Activated naive CD8-positive, alpha-beta T cell treated with anti-CD3 and anti-CD28 coated beads, Interleukin-2, amount 10 ng/mL, durations not matched to agents 7 days and 5 days (primary cell): ENCODE measurements at regions not wholly inside any gene's neighbourhood (a gene's known extent, or its start where the extent isn't known, plus 50 kb on each side); places are given as distances from the start of the nearest gene placed in this dataset.

Experiments used
- ATAC-seq: fragments of 150-1000 bp; cut with Tn5 transposase; one replicate; pipeline ENCODE4 v1.10.0; 2021; ENCODE audit warnings: low read depth, moderate library complexity
- POLR2A ChIA-PET: fragments of 350-600 bp; sonication (Branson Sonifier 250); formaldehyde crosslinking; loops from one replicate; lab custom pipeline; 2021; ENCODE audit warnings: antibody characterized with exemption; lab: Charles Lee
- DNase-seq: peaks from one replicate; pipeline ENCODE4 v3.0.0; 2021
- H3K27ac Mint-ChIP-seq: one replicate; pipeline ENCODE4 v1.8.0; 2022; ENCODE audit warnings: mild to moderate bottlenecking, mixed read lengths
- H3K27me3 Mint-ChIP-seq: one replicate; pipeline ENCODE4 v1.8.0; 2022; ENCODE audit warnings: mild to moderate bottlenecking, moderate library complexity, mixed read lengths
- H3K36me3 Mint-ChIP-seq: one replicate; pipeline ENCODE4 v1.8.0; 2021; ENCODE audit warnings: mild to moderate bottlenecking, mixed read lengths
- H3K4me1 Mint-ChIP-seq: one replicate; pipeline ENCODE4 v1.8.0; 2021; ENCODE audit warnings: mixed read lengths
- H3K4me3 Mint-ChIP-seq: one replicate; pipeline ENCODE4 v1.8.0; 2022; ENCODE audit warnings: mild to moderate bottlenecking, moderate library complexity, mixed read lengths
- H3K9me3 Mint-ChIP-seq: one replicate; pipeline ENCODE4 v1.8.0; 2021; ENCODE audit warnings: mixed read lengths

- H3K36me3 Mint-ChIP-seq, result peaks cover 2% of the 10 kb centered on the region
- no peak for DNase-seq
- POLR2A ChIA-PET, result no interaction called here
- H3K27ac Mint-ChIP-seq, result no peak overlapping the region
- no peak overlapping the region for H3K4me3 Mint-ChIP-seq
- no peak for ATAC-seq
- no peaks in the 10 kb centered on the region for H3K4me1 Mint-ChIP-seq
- H3K9me3 Mint-ChIP-seq, result peaks cover 4% of the 10 kb centered on the region
- no peaks in the 10 kb centered on the region for H3K27me3 Mint-ChIP-seq
These were observed 236.1 kb upstream of the DDHD1 start for GRCh38 chr14:53389202-53389601.

GRCh38 chr14:53386362-53386761 is 233.2 kb upstream of the DDHD1 start:
- Mint-ChIP-seq H3K4me3 (no peak overlapping the region), H3K4me1 (no peaks in the 10 kb centered on the region), H3K27me3 (no peaks in the 10 kb centered on the region), H3K27ac (no peak overlapping the region), H3K36me3 (no peaks in the 10 kb centered on the region), H3K9me3 (peaks cover 4% of the 10 kb centered on the region)
- DNase-seq (no peak), ATAC-seq (no peak)
- POLR2A ChIA-PET, result no interaction called here

GRCh38 chr14:53384536-53384935 is 231.4 kb upstream of the DDHD1 start:
- no peak for DNase-seq
- no peak overlapping the region for H3K27ac Mint-ChIP-seq
- no peaks in the 10 kb centered on the region for H3K4me1 Mint-ChIP-seq
- H3K36me3 Mint-ChIP-seq, result no peaks in the 10 kb centered on the region
- POLR2A ChIA-PET, result no interaction called here
- no peak for ATAC-seq
- no peaks in the 10 kb centered on the region for H3K27me3 Mint-ChIP-seq
- no peak overlapping the region for H3K4me3 Mint-ChIP-seq
- H3K9me3 Mint-ChIP-seq, result peaks cover 4% of the 10 kb centered on the region

GRCh38 chr14:53384073-53384472 is 230.9 kb upstream of the DDHD1 start:
- Mint-ChIP-seq H3K36me3 (no peaks in the 10 kb centered on the region), H3K27ac (no peak overlapping the region), H3K9me3 (peaks cover 4% of the 10 kb centered on the region), H3K4me1 (no peaks in the 10 kb centered on the region), H3K27me3 (no peaks in the 10 kb centered on the region), H3K4me3 (no peak overlapping the region)
- POLR2A ChIA-PET, result no interaction called here
- DNase-seq (no peak), ATAC-seq (no peak)

- Mint-ChIP-seq H3K4me1 (no peaks in the 10 kb centered on the region), H3K36me3 (no peaks in the 10 kb centered on the region), H3K9me3 (peaks cover 3% of the 10 kb centered on the region), H3K27ac (no peak overlapping the region), H3K4me3 (no peak overlapping the region), H3K27me3 (no peaks in the 10 kb centered on the region)
- DNase-seq (no peak), ATAC-seq (no peak)
- POLR2A ChIA-PET, result no interaction called here
These were observed 228.8 kb upstream of the DDHD1 start for GRCh38 chr14:53381895-53382294.

GRCh38 chr14:53380867-53381225 is 227.7 kb upstream of the DDHD1 start:
- DNase-seq (no peak), ATAC-seq (no peak)
- POLR2A ChIA-PET, result no interaction called here
- Mint-ChIP-seq H3K36me3 (no peaks in the 10 kb centered on the region), H3K9me3 (peaks cover 3% of the 10 kb centered on the region), H3K4me1 (no peaks in the 10 kb centered on the region), H3K4me3 (no peak overlapping the region), H3K27ac (no peak overlapping the region), H3K27me3 (no peaks in the 10 kb centered on the region)

- H3K27ac Mint-ChIP-seq, result no peak overlapping the region
- ATAC-seq (no peak), DNase-seq (no peak)
- POLR2A ChIA-PET, result no interaction called here
- no peak overlapping the region for H3K4me3 Mint-ChIP-seq
- H3K4me1 Mint-ChIP-seq, result no peaks in the 10 kb centered on the region
- no peaks in the 10 kb centered on the region for H3K27me3 Mint-ChIP-seq
- H3K9me3 Mint-ChIP-seq, result peaks cover 3% of the 10 kb centered on the region
- no peaks in the 10 kb centered on the region for H3K36me3 Mint-ChIP-seq
These were observed 227.1 kb upstream of the DDHD1 start for GRCh38 chr14:53380052-53380866.

GRCh38 chr14:53378142-53378541 is 225.0 kb upstream of the DDHD1 start:
- no peak overlapping the region for H3K4me3 Mint-ChIP-seq
- ATAC-seq (no peak), DNase-seq (no peak)
- H3K36me3 Mint-ChIP-seq, result no peaks in the 10 kb centered on the region
- H3K27ac Mint-ChIP-seq, result no peak overlapping the region
- no peaks in the 10 kb centered on the region for H3K27me3 Mint-ChIP-seq
- peaks cover 3% of the 10 kb centered on the region for H3K9me3 Mint-ChIP-seq
- POLR2A ChIA-PET, result no interaction called here
- no peaks in the 10 kb centered on the region for H3K4me1 Mint-ChIP-seq

- Mint-ChIP-seq H3K36me3 (no peaks in the 10 kb centered on the region), H3K9me3 (peaks cover 1% of the 10 kb centered on the region), H3K4me1 (no peaks in the 10 kb centered on the region), H3K4me3 (no peak overlapping the region), H3K27ac (no peak overlapping the region), H3K27me3 (no peaks in the 10 kb centered on the region)
- DNase-seq (no peak), ATAC-seq (no peak)
- POLR2A ChIA-PET, result no interaction called here
These were observed 222.9 kb upstream of the DDHD1 start for GRCh38 chr14:53376064-53376463.

- POLR2A ChIA-PET, result no interaction called here
- Mint-ChIP-seq H3K27me3 (no peaks in the 10 kb centered on the region), H3K27ac (no peak overlapping the region), H3K4me1 (no peaks in the 10 kb centered on the region), H3K9me3 (peaks cover 1% of the 10 kb centered on the region), H3K4me3 (no peak overlapping the region), H3K36me3 (no peaks in the 10 kb centered on the region)
- no peak for ATAC-seq
- DNase-seq, result no peak
These were observed 222.5 kb upstream of the DDHD1 start for GRCh38 chr14:53375599-53375998.

- no peak for ATAC-seq
- H3K4me1 Mint-ChIP-seq, result no peaks in the 10 kb centered on the region
- H3K36me3 Mint-ChIP-seq, result no peaks in the 10 kb centered on the region
- DNase-seq, result no peak
- H3K27ac Mint-ChIP-seq, result no peak overlapping the region
- H3K9me3 Mint-ChIP-seq, result no peaks in the 10 kb centered on the region
- H3K4me3 Mint-ChIP-seq, result no peak overlapping the region
- H3K27me3 Mint-ChIP-seq, result no peaks in the 10 kb centered on the region
- POLR2A ChIA-PET, result no interaction called here
These were observed 215.6 kb upstream of the DDHD1 start for GRCh38 chr14:53368711-53369201.

- no peak overlapping the region for H3K4me3 Mint-ChIP-seq
- no peaks in the 10 kb centered on the region for H3K9me3 Mint-ChIP-seq
- H3K36me3 Mint-ChIP-seq, result no peaks in the 10 kb centered on the region
- POLR2A ChIA-PET, result no interaction called here
- no peaks in the 10 kb centered on the region for H3K27me3 Mint-ChIP-seq
- DNase-seq, result no peak
- H3K27ac Mint-ChIP-seq, result no peak overlapping the region
- no peak for ATAC-seq
- no peaks in the 10 kb centered on the region for H3K4me1 Mint-ChIP-seq
These were observed 214.9 kb upstream of the DDHD1 start for GRCh38 chr14:53368066-53368465.

- Mint-ChIP-seq H3K27me3 (no peaks in the 10 kb centered on the region), H3K4me1 (no peaks in the 10 kb centered on the region), H3K36me3 (no peaks in the 10 kb centered on the region), H3K4me3 (no peak overlapping the region), H3K27ac (no peak overlapping the region), H3K9me3 (peaks cover 2% of the 10 kb centered on the region)
- DNase-seq, result no peak
- POLR2A ChIA-PET, result no interaction called here
- no peak for ATAC-seq
These were observed 214.5 kb upstream of the DDHD1 start for GRCh38 chr14:53367644-53368026.

GRCh38 chr14:53365486-53366130 is 212.5 kb upstream of the DDHD1 start:
- DNase-seq (no peak), ATAC-seq (no peak)
- H3K36me3 Mint-ChIP-seq, result no peaks in the 10 kb centered on the region
- POLR2A ChIA-PET, result no interaction called here
- no peak overlapping the region for H3K4me3 Mint-ChIP-seq
- H3K27ac Mint-ChIP-seq, result no peak overlapping the region
- no peaks in the 10 kb centered on the region for H3K4me1 Mint-ChIP-seq
- no peaks in the 10 kb centered on the region for H3K27me3 Mint-ChIP-seq
- H3K9me3 Mint-ChIP-seq, result peaks cover 2% of the 10 kb centered on the region
